Lower leg skin (tissue), 3 donors: ENCODE measurements at regions not wholly inside any gene's neighbourhood (a gene's known extent, or its start where the extent isn't known, plus 50 kb on each side); places are given as distances from the start of the nearest gene placed in this dataset.

ENCODE experiments used
- CTCF ChIP-seq, 3 donors: fragments of 450-650 bp; IDR thresholded peaks; one replicate each; pipeline ENCODE4 v1.5.1; 2016; ENCODE audit warnings: antibody characterized with exemption in 3 of 3, mild to moderate bottlenecking in 3 of 3, moderate library complexity in 2 of 3
- POLR2A ChIP-seq, 2 donors: fragments of 450-650 bp; IDR thresholded peaks; one replicate each; pipeline ENCODE4 v1.6.1; 2016 to 2017; ENCODE audit warnings: antibody characterized with exemption in 2 of 2, mild to moderate bottlenecking in 1 of 2, moderate library complexity in 1 of 2

- no peak for TF ChIP-seq CTCF (IDR thresholded peaks at IDR 0.05)
- no peak for TF ChIP-seq POLR2A (IDR thresholded peaks at IDR 0.05)
Measured at GRCh38 chr16:63426275-63426870, 1390.1 kb upstream of the CDH8 start.
